Left lung (tissue), 4 donors: ENCODE measurements at regions not wholly inside any gene's neighbourhood (a gene's known extent, or its start where the extent isn't known, plus 50 kb on each side); places are given as distances from the start of the nearest gene placed in this dataset.

ENCODE experiments used
- ATAC-seq: fragments of 200-7000 bp; cut with Tn5 transposase; one replicate; pipeline ENCODE4 v1.9.1; 2020; ENCODE audit warnings: moderate library complexity
- DNase-seq, 4 donors: peaks; one replicate each; pipeline ENCODE4 v3.0.0-alpha.2; 2013 to 2020
- H3K27ac ChIP-seq, 2 donors: fragments of 200-600 bp; sonication (generic) in 1 of 2; one replicate each; pipeline versions ENCODE4 v1.5.0 to v1.8.0; 2020 to 2021
- H3K27me3 ChIP-seq, 2 donors: fragments of 200-600 bp; sonication (generic) in 1 of 2; one replicate each; pipeline versions ENCODE4 v1.5.0 to v1.8.0; 2020 to 2021
- H3K36me3 ChIP-seq, 2 donors: fragments of 200-600 bp; sonication (generic) in 1 of 2; one replicate each; pipeline versions ENCODE4 v1.5.0 to v1.8.0; 2020 to 2021
- H3K4me1 ChIP-seq, 2 donors: fragments of 200-600 bp; one replicate each; pipeline ENCODE4 v1.8.0; 2021
- H3K4me3 ChIP-seq, 2 donors: fragments of 200-600 bp; sonication (generic) in 1 of 2; one replicate each; pipeline versions ENCODE4 v1.5.0 to v1.8.0; 2020 to 2021; ENCODE audit warnings: mild to moderate bottlenecking in 1 of 2
- H3K9me3 ChIP-seq, 2 donors: fragments of 200-600 bp; sonication (generic) in 1 of 2; one replicate each; pipeline versions ENCODE4 v1.5.0 to v1.8.0; 2020 to 2021
- CTCF ChIP-seq, 2 donors: fragments of 200-600 bp; sonication (generic) in 1 of 2; IDR thresholded peaks; one replicate each; pipeline versions ENCODE4 v1.5.0 to v1.8.0; 2021; ENCODE audit warnings: antibody characterized with exemption in 2 of 2
- intact Hi-C, 2 donors: fragments of 100-400 bp; cut with DNase I; formaldehyde crosslinking; loops; one replicate each; pipeline versions ENCODE4 v1.11.2 to v1.14.2; 2022
- donor health status: DM: no; HTN: yes; CAD: no.
- donor health status: DM: no; HTN: no; CAD: no.

- H3K4me1 ChIP-seq: peaks cover 0 to 4% of the 10 kb centered on the region in 2 donors
- no peak overlapping the region for H3K4me3 ChIP-seq
- DNase-seq (peak in 1 of 4 donors; percentile 13), ATAC-seq (no peak)
- intact Hi-C loops: no loop called here
- no peaks in the 10 kb centered on the region for H3K36me3 ChIP-seq
- peaks cover 0 to 5% of the 10 kb centered on the region in 2 donors for H3K9me3 ChIP-seq
- no peak for TF ChIP-seq CTCF (IDR thresholded peaks at IDR 0.05)
- H3K27ac ChIP-seq: no peak overlapping the region
- no peaks in the 10 kb centered on the region for H3K27me3 ChIP-seq
Measured at GRCh38 chr13:40311356-40312101, 354.9 kb downstream of the FOXO1 start.

- Histone ChIP-seq H3K4me3 (no peak overlapping the region), H3K36me3 (no peaks in the 10 kb centered on the region), H3K4me1 (peaks cover 0 to 4% of the 10 kb centered on the region in 2 donors), H3K9me3 (no peaks in the 10 kb centered on the region), H3K27ac (peak overlapping the region in 1 of 2 donors; percentile 45), H3K27me3 (no peaks in the 10 kb centered on the region)
- TF ChIP-seq CTCF (IDR thresholded peaks at IDR 0.05): no peak
- DNase-seq (no peak), ATAC-seq (peak; percentile 35)
- intact Hi-C loops: no loop called here
Measured at GRCh38 chr13:40313269-40314200, 352.9 kb downstream of the FOXO1 start.

GRCh38 chr13:40315416-40316064 lies 350.9 kb downstream of the FOXO1 start:
- Histone ChIP-seq H3K36me3 (no peaks in the 10 kb centered on the region), H3K4me1 (peaks cover 0 to 4% of the 10 kb centered on the region in 2 donors), H3K27ac (no peak overlapping the region), H3K27me3 (no peaks in the 10 kb centered on the region), H3K4me3 (no peak overlapping the region), H3K9me3 (no peaks in the 10 kb centered on the region)
- no peak for TF ChIP-seq CTCF (IDR thresholded peaks at IDR 0.05)
- intact Hi-C loops: no loop called here
- ATAC-seq (peak; percentile 35), DNase-seq (no peak)

- Histone ChIP-seq H3K4me1 (peaks cover 0 to 4% of the 10 kb centered on the region in 2 donors), H3K36me3 (no peaks in the 10 kb centered on the region), H3K27me3 (no peaks in the 10 kb centered on the region), H3K9me3 (no peaks in the 10 kb centered on the region), H3K27ac (no peak overlapping the region), H3K4me3 (no peak overlapping the region)
- no peak for TF ChIP-seq CTCF (IDR thresholded peaks at IDR 0.05)
- ATAC-seq (no peak), DNase-seq (no peak)
- intact Hi-C loops: no loop called here
Measured at GRCh38 chr13:40316301-40316700, 350.1 kb downstream of the FOXO1 start.

- Histone ChIP-seq H3K27me3 (no peaks in the 10 kb centered on the region), H3K36me3 (no peaks in the 10 kb centered on the region), H3K27ac (no peak overlapping the region), H3K9me3 (peaks cover 0 to 1% of the 10 kb centered on the region in 2 donors), H3K4me1 (peaks cover 0 to 4% of the 10 kb centered on the region in 2 donors), H3K4me3 (no peak overlapping the region)
- DNase-seq (no peak), ATAC-seq (no peak)
- TF ChIP-seq CTCF (IDR thresholded peaks at IDR 0.05): no peak
- intact Hi-C loops: no loop called here
Measured at GRCh38 chr13:40317980-40318327, 348.5 kb downstream of the FOXO1 start.
